SK-N-SH (cell line): ENCODE measurements at regions not wholly inside any gene's neighbourhood (a gene's known extent, or its start where the extent isn't known, plus 50 kb on each side); places are given as distances from the start of the nearest gene placed in this dataset.

Experiments used
- CTCF ChIA-PET: fragments of 300-600, 350-600 bp; formaldehyde crosslinking; extraction: SDS; loops from one replicate; lab custom pipeline; 2021; lab: Yijun Ruan, JAX
- POLR2A ChIA-PET: fragments of 350-600 bp; sonication (Branson Sonifier 250); formaldehyde crosslinking; extraction: SDS; loops from one replicate; lab custom pipeline; 2020; ENCODE audit warnings: antibody characterized with exemption, inconsistent platforms; lab: Yijun Ruan, JAX
- DNase-seq: peaks from one replicate; pipeline ENCODE4 v3.0.0; 2012
- H2AFZ ChIP-seq: fragments of 200-600 bp; sonication (generic); 2 replicates; pipeline ENCODE4 v1.8.1; 2016; ENCODE audit warnings: antibody characterized with exemption, mild to moderate bottlenecking, low read depth
- H3F3A ChIP-seq: fragments of 200-600 bp; sonication (generic); replicated peaks from 2 replicates; pipeline ENCODE3; 2016; ENCODE audit warnings: antibody characterized with exemption, mild to moderate bottlenecking; ENCODE audit not compliant: insufficient read depth
- H3K27ac ChIP-seq, 2 experiments: fragments of 200-500 bp in 1 of 2; fragments of 200-600 bp in 1 of 2; sonication (Bioruptor generic) in 1 of 2; sonication (generic), shearing (Covaris generic) in 1 of 2; 2 replicates each; pipeline versions ENCODE4 v1.5.1 to v1.6.1; 2014 to 2016; ENCODE audit warnings: low read depth in 2 of 2, inconsistent platforms in 1 of 2, low read length in 1 of 2, mild to moderate bottlenecking in 1 of 2, mixed read lengths in 1 of 2
- H3K27me3 ChIP-seq: fragments of 200-600 bp; sonication (generic), shearing (Covaris generic); 2 replicates; pipeline ENCODE4 v1.6.1; 2016; ENCODE audit warnings: mixed run types; ENCODE audit not compliant: insufficient read depth
- H3K36me3 ChIP-seq, 2 experiments: fragments of 200-500 bp in 1 of 2; fragments of 200-600 bp in 1 of 2; sonication (Bioruptor generic) in 1 of 2; sonication (generic) in 1 of 2; replicated peaks in 1 of 2; 2 replicates each; pipeline versions ENCODE3 to v1.5.1; 2014 to 2016; ENCODE audit warnings: low read length in 1 of 2, mild to moderate bottlenecking in 1 of 2; ENCODE audit not compliant: insufficient read depth in 2 of 2, control insufficient read depth in 1 of 2
- H3K4me1 ChIP-seq, 2 experiments: fragments of 200-500 bp in 1 of 2; fragments of 200-600 bp in 1 of 2; sonication (Bioruptor generic) in 1 of 2; sonication (generic), shearing (Covaris generic) in 1 of 2; 2 replicates each; pipeline versions ENCODE4 v1.5.1 to v1.6.1; 2014 to 2016; ENCODE audit warnings: low read depth in 1 of 2, low read length in 1 of 2, mixed run types in 1 of 2; ENCODE audit not compliant: insufficient read depth in 2 of 2, control insufficient read depth in 1 of 2
- H3K4me2 ChIP-seq: fragments of 200-600 bp; sonication (generic), shearing (Covaris generic); 2 replicates; pipeline ENCODE4 v1.6.1; 2017; ENCODE audit warnings: mixed run types
- H3K4me3 ChIP-seq, 2 experiments: fragments of 200-500 bp in 1 of 2; fragments of 200-600 bp in 1 of 2; sonication (Bioruptor generic) in 1 of 2; sonication (generic), shearing (Covaris generic) in 1 of 2; 2 replicates each; pipeline versions ENCODE4 v1.5.1 to v1.8.1; 2014 to 2016; ENCODE audit warnings: low read depth in 2 of 2, inconsistent platforms in 1 of 2, low read length in 1 of 2, mild to moderate bottlenecking in 1 of 2, mixed read lengths in 1 of 2, moderate library complexity in 1 of 2
- H3K79me2 ChIP-seq: fragments of 200-600 bp; sonication (generic); 2 replicates; pipeline ENCODE4 v1.8.1; 2017; ENCODE audit warnings: mild to moderate bottlenecking; ENCODE audit not compliant: insufficient read depth
- H3K9ac ChIP-seq: fragments of 200-600 bp; sonication (generic); 2 replicates; pipeline ENCODE4 v1.6.1; 2017; ENCODE audit warnings: mixed run types
- H3K9me2 ChIP-seq: fragments of 200-600 bp; sonication (generic); 2 replicates; pipeline ENCODE4 v1.6.1; 2017; ENCODE audit warnings: mixed run types
- H3K9me3 ChIP-seq: fragments of 200-600 bp; sonication (generic); 2 replicates; pipeline ENCODE4 v1.6.1; 2017; ENCODE audit warnings: mixed run types, mild to moderate bottlenecking, moderate library complexity
- H4K20me1 ChIP-seq: fragments of 200-600 bp; sonication (generic); 2 replicates; pipeline ENCODE4 v1.6.1; 2017; ENCODE audit warnings: mild to moderate bottlenecking, mixed run types; ENCODE audit not compliant: insufficient read depth
- CHD2 ChIP-seq: fragments of 150-350 bp; IDR thresholded peaks from 2 replicates; pipeline ENCODE4 v1.6.1; 2018; ENCODE audit warnings: low read length; ENCODE audit not compliant: partially characterized antibody
- CTCF ChIP-seq: fragments of 200-600 bp; sonication (generic); IDR thresholded peaks from 2 replicates; pipeline ENCODE4 v1.6.1; 2017; ENCODE audit warnings: antibody characterized with exemption, mild to moderate bottlenecking, moderate library complexity
- ELF1 ChIP-seq: IDR thresholded peaks from 2 replicates; pipeline ENCODE4 v1.4.0; 2012
- EZH2phosphoT487 ChIP-seq: fragments of 200-600 bp; sonication (generic); IDR thresholded peaks from 2 replicates; pipeline ENCODE4 v1.6.1; 2017; ENCODE audit warnings: low read depth, mixed run types, mild to moderate bottlenecking, antibody characterized with exemption, moderate library complexity, borderline replicate concordance
- FOSL2 ChIP-seq: IDR thresholded peaks from 2 replicates; pipeline ENCODE4 v1.4.0; 2012; ENCODE audit warnings: low read depth, mild to moderate bottlenecking, moderate library complexity, borderline replicate concordance
- FOXM1 ChIP-seq: IDR thresholded peaks from 2 replicates; pipeline ENCODE4 v1.4.0; 2012; ENCODE audit warnings: low read depth, mild to moderate bottlenecking
- GABPA ChIP-seq: IDR thresholded peaks from 2 replicates; pipeline ENCODE4 v1.4.0; 2012; ENCODE audit warnings: low read depth, mild to moderate bottlenecking
- GATA2 ChIP-seq: sonication (generic); formaldehyde crosslinking; IDR thresholded peaks from 2 replicates; pipeline ENCODE4 v1.5.0; 2020; ENCODE audit warnings: mild to moderate bottlenecking, missing genetic modification reagents
- MAX ChIP-seq: IDR thresholded peaks from 2 replicates; pipeline ENCODE4 v1.4.0; 2012; ENCODE audit warnings: low read depth
- NFIC ChIP-seq: IDR thresholded peaks from 2 replicates; pipeline ENCODE4 v1.4.0; 2012; ENCODE audit warnings: borderline replicate concordance
- NRF1 ChIP-seq: IDR thresholded peaks from 2 replicates; pipeline ENCODE4 v1.6.1; 2012; ENCODE audit warnings: low read depth, mild to moderate bottlenecking, low read length
- POLR2AphosphoS5 ChIP-seq: IDR thresholded peaks from 2 replicates; pipeline ENCODE4 v1.6.1; 2012; ENCODE audit warnings: low read depth, low read length
- RAD21 ChIP-seq: IDR thresholded peaks from 2 replicates; pipeline ENCODE4 v1.6.1; 2012; ENCODE audit warnings: mild to moderate bottlenecking, low read length
- RCOR1 ChIP-seq: fragments of 150-350 bp; IDR thresholded peaks from 2 replicates; pipeline ENCODE4 v1.6.1; 2017; ENCODE audit warnings: antibody characterized with exemption, low read length
- RXRA ChIP-seq: IDR thresholded peaks from 2 replicates; pipeline ENCODE4 v1.4.0; 2012; ENCODE audit warnings: low read depth, mild to moderate bottlenecking, borderline replicate concordance
- SMC3 ChIP-seq: IDR thresholded peaks from 2 replicates; pipeline ENCODE4 v1.6.1; 2012; ENCODE audit warnings: low read depth, low read length, improper control_type of control experiment
- TAF1 ChIP-seq: IDR thresholded peaks from 2 replicates; pipeline ENCODE4 v1.6.1; 2012; ENCODE audit warnings: low read depth, mild to moderate bottlenecking, low read length, moderate library complexity, borderline replicate concordance
- TCF12 ChIP-seq: IDR thresholded peaks from 2 replicates; pipeline ENCODE4 v1.4.0; 2012
- TEAD4 ChIP-seq: IDR thresholded peaks from 2 replicates; pipeline ENCODE4 v1.4.0; 2012; ENCODE audit warnings: mild to moderate bottlenecking, borderline replicate concordance; ENCODE audit not compliant: insufficient read depth
- ZBTB33 ChIP-seq: IDR thresholded peaks from 2 replicates; pipeline ENCODE4 v1.4.0; 2012; ENCODE audit warnings: low read depth, borderline replicate concordance
- whole genome bisulfite sequencing: methylation state at CpG from one replicate; pipeline ENCODE4 v1.1.6; 2017; ENCODE audit warnings: low lambda C conversion rate; 5-methylcytosine and 5-hydroxymethylcytosine counted together

GRCh38 chr12:42002563-42002962, 142.1 kb downstream of the GXYLT1 start:
- H3K9ac ChIP-seq = no peak overlapping the region
- H3K9me2 ChIP-seq = no peaks in the 10 kb centered on the region
- H3K79me2 ChIP-seq = no peaks in the 10 kb centered on the region
- ChIA-PET POLR2A (interaction anchor here (0.5 kb wide), 1 partner anchor 219 kb away, joined by 4 read pairs; no protein-coding TSS in a partner anchor), CTCF (interaction anchor here (1.4 to 3.8 kb wide), 3 partner anchors 22 to 1056 kb away, joined by 3 to 20 read pairs (median 3); no protein-coding TSS in a partner anchor)
- no peaks in the 10 kb centered on the region for H3K9me3 ChIP-seq
- H3K27ac ChIP-seq = no peak overlapping the region
- H3K4me1 ChIP-seq = no peaks in the 10 kb centered on the region; a peak in 1 of 4 replicates
- H2AFZ ChIP-seq = no peak overlapping the region
- H3K36me3 ChIP-seq = no peaks in the 10 kb centered on the region
- no peak for TF ChIP-seq EZH2phosphoT487
- no peak for TF ChIP-seq TEAD4
- no peak for TF ChIP-seq ELF1
- no peak for TF ChIP-seq GABPA
- TF ChIP-seq NFIC = no peak
- no peak for TF ChIP-seq CHD2
- no peak for TF ChIP-seq SMC3
- TF ChIP-seq RAD21 = no peak
- TF ChIP-seq FOXM1 = no peak
- TF ChIP-seq TAF1 = no peak
- TF ChIP-seq MAX = no peak
- TF ChIP-seq GATA2 (CRISPR knock-in tag) = no peak
- no peak for TF ChIP-seq CTCF
- TF ChIP-seq RXRA = no peak
- no peak for TF ChIP-seq ZBTB33
- TF ChIP-seq FOSL2 = no peak
- no peak for TF ChIP-seq POLR2AphosphoS5
- no peak for TF ChIP-seq TCF12
- no peak for TF ChIP-seq RCOR1
- TF ChIP-seq NRF1 = no peak
- H3K4me3 ChIP-seq = no peak overlapping the region
- H3K27me3 ChIP-seq = no peaks in the 10 kb centered on the region
- no peaks in the 10 kb centered on the region for H4K20me1 ChIP-seq
- DNase-seq = no peak
- H3F3A ChIP-seq = no peaks in the 10 kb centered on the region
- WGBS = 65% methylated on average over 1 of the region's 1 CpG
- H3K4me2 ChIP-seq = no peak overlapping the region
